ENCODE measurements at regions not wholly inside any gene's neighbourhood (a gene's known extent, or its start where the extent isn't known, plus 50 kb on each side); places are given as distances from the start of the nearest gene placed in this dataset.
"Not testable (repeated sequence)": the region's sequence is repeated elsewhere in the genome, so short reads cannot be mapped to it uniquely, and the experiment has no call there.

DNA sequence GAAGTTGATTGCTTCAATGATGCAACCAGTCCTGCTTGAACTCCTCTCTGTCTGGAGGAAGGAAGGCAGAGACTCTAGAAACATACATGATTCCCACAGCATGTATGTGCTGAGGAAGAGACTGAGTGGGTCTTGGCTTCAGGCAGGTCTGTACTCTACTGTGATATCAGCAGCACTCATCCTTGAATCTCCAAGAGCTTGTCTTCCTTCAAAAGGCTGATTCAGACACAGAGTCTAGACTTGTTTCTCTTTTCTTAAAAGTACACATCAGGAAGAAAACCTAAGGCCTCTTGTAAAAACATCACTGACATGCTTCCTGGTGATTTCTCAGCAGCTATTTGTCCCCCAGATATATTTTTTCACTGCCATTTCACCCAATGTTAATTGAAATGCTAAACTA, 155.7 kb upstream of the HEY2 start:
- DNase-seq (no peak), ATAC-seq (no peak)
- no peak overlapping the region for H3K4me3 Mint-ChIP-seq
- no peaks in the 10 kb centered on the region for H3K4me1 Mint-ChIP-seq
- no peak overlapping the region for H3K27ac Mint-ChIP-seq
- no peaks in the 10 kb centered on the region for H3K9me3 Mint-ChIP-seq
- peaks cover 8% of the 10 kb centered on the region for H3K27me3 Mint-ChIP-seq
- H3K36me3 Mint-ChIP-seq (ENCODE audit: low read depth): no peaks in the 10 kb centered on the region

DNA sequence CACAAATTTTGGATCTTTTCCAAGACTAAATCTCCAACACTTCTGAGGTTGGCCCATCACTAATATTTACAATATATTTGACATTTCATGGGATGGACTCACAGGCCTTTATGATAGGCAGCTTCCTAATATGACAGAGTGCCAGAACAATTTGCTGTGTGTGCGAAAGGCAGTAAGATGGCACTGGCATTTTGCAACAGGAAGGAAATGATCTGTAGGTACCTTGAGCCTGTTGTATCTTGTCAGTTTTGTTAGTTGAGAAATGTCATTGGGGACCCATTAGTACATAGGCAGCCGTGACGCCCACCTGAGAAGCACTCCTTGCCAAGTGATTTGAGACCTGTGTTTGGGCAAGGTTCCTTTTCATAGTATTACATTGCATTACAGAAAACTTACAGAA, 153.4 kb upstream of the HEY2 start:
- no peaks in the 10 kb centered on the region for H3K4me1 Mint-ChIP-seq
- DNase-seq (no peak), ATAC-seq (no peak)

GRCh38 chr6:125597411-125598253, 151.8 kb upstream of the HEY2 start:
- Mint-ChIP-seq H3K27me3 (peaks cover 5% of the 10 kb centered on the region), H3K9me3 (no peaks in the 10 kb centered on the region), H3K4me3 (no peak overlapping the region), H3K4me1 (no peaks in the 10 kb centered on the region), H3K27ac (no peak overlapping the region), H3K36me3 (ENCODE audit: low read depth) (no peaks in the 10 kb centered on the region)
- DNase-seq: no peak
- ATAC-seq: no peak

More for the DNA sequence above, 153.4 kb upstream of the HEY2 start:
- Mint-ChIP-seq H3K9me3 (no peaks in the 10 kb centered on the region), H3K36me3 (ENCODE audit: low read depth) (no peaks in the 10 kb centered on the region), H3K27ac (no peak overlapping the region), H3K4me3 (no peak overlapping the region), H3K27me3 (peaks cover 3% of the 10 kb centered on the region)

DNA sequence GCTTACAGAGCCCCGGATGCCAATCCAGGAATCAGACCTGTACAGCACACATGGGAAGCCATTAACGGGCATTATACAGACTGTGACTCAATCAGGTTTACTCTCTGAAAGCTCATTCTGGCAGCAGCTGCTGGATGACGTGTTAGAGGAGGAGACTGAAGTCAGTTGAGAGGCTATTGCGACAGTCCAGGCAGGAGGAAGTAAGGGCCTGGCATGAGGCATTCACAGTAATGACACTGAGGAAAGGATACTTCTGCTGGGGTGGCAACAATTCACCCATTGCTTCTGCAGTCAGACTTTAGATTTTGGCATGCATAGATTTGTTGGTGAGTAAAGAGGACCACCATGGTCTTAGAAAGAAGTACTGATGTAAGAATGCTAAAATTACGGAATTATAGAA, 151.0 kb upstream of the HEY2 start:
- ATAC-seq: no peak
- H3K27me3 Mint-ChIP-seq: peaks cover 5% of the 10 kb centered on the region
- H3K4me3 Mint-ChIP-seq: no peak overlapping the region
- no peak for DNase-seq
- no peak overlapping the region for H3K27ac Mint-ChIP-seq
- no peaks in the 10 kb centered on the region for H3K36me3 Mint-ChIP-seq (ENCODE audit: low read depth)
- H3K4me1 Mint-ChIP-seq: no peaks in the 10 kb centered on the region
- H3K9me3 Mint-ChIP-seq: no peaks in the 10 kb centered on the region

DNA sequence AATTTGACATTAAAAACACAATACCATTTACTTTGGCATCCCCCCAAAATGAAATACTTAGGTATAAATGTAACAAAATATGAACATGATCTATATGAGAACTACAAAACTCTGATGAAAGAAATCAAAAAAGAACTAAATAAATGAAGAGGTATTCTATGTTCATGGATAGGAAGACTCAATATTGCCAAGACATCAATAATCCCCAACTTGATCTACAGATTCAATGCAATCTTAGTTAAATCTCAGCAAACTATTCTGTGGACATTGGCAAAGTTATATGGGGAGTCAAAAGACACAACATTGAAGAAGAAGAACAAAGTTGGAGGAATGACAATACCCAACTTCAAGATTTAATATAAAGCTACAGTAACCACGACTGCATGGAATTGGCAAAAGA, 145.2 kb upstream of the HEY2 start:
- H3K36me3 Mint-ChIP-seq (ENCODE audit: low read depth): no peaks in the 10 kb centered on the region
- peaks cover 5% of the 10 kb centered on the region for H3K27me3 Mint-ChIP-seq
- no peak for DNase-seq

DNA sequence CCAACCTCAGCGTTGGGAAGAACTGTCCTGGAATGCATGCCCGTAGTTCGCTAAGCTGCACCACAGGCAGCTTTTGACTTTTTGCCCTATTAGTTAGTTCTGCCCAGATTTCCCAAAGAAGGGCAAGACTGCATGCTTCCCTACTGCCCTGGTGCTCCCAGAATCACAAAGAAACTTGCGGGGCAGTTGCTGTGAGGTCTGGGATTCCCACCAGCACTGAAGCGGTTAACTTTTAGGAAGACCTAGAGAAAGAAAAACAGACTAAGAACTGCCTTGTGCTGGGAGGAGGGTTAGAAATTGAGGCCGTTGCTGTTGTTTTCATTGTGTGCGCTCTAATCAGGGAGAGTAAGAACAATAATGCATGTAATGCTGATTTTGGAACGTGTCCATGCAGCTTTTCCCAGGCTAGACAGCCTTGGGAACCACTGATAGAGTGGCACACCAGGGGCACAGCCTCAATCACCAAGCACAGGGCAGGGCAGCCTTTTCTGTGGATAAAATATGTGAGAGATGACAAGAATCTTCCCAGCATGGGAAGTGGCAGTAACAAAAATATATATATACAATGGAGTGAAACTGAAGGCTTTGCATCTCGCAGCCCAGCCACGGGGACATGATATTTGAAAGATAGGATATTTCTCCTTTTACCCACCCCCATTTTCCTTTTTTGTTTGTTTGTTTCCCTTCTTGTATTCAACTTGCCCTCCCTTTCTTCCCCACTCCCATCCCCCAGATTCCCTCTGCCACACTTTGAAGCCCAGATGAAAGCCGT, 137.7 kb upstream of the HEY2 start:
- Mint-ChIP-seq H3K27me3 (peaks cover 13% of the 10 kb centered on the region), H3K27ac (no peak overlapping the region), H3K9me3 (no peaks in the 10 kb centered on the region), H3K4me3 (no peak overlapping the region), H3K36me3 (ENCODE audit: low read depth) (no peaks in the 10 kb centered on the region), H3K4me1 (no peaks in the 10 kb centered on the region)
- ATAC-seq (no peak), DNase-seq (no peak)

More for the DNA sequence above, 145.2 kb upstream of the HEY2 start:
- ATAC-seq: no peak
- Mint-ChIP-seq H3K27ac (no peak overlapping the region), H3K4me1 (no peaks in the 10 kb centered on the region), H3K4me3 (no peak overlapping the region), H3K9me3 (peaks cover 3% of the 10 kb centered on the region)

- ATAC-seq (no peak), DNase-seq (no peak)
- Mint-ChIP-seq H3K4me1 (no peaks in the 10 kb centered on the region), H3K4me3 (no peak overlapping the region), H3K9me3 (no peaks in the 10 kb centered on the region), H3K27ac (no peak overlapping the region), H3K27me3 (peaks cover 13% of the 10 kb centered on the region), H3K36me3 (ENCODE audit: low read depth) (no peaks in the 10 kb centered on the region)
Observed at GRCh38 chr6:125612345-125612846, 137.0 kb upstream of the HEY2 start.

DNA sequence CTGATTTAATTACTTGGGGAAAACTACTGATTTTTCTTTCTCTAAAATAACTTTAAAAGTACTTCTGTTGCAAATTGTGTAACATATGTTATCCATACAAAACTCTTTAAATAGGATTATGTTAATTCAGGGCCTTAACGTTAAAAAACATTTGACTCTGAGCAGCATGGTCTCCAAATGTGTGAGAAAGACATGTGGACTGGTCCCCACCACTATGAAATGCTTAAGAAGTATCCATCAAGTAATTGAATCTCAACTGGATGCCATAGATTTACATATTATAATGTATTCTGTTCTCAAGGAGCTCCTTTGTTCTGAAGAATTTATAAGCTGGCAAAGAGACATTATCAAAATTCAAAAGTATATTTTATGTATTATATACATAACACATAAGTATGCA, 130.8 kb upstream of the HEY2 start:
- Mint-ChIP-seq H3K36me3 (ENCODE audit: low read depth) (no peaks in the 10 kb centered on the region), H3K27me3 (peaks cover 9% of the 10 kb centered on the region)
- DNase-seq: no peak

DNA sequence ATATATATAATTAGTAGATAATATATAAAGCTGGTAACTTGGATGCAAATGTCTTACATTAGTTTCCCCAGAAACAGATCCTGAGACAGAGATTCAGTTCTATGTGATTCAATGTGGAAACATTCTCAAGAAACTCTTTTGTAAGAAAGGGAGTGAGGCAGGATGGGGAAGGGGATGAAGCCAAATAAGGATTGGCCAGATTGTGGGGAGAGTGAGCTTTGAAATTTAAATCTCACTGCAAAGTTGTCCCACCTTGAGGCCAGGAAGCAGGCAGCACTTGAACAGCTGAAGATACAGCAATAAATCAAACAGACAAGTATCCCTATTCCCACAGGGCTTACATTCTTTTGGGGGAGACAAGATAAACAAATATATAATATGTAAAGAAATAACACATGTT, 126.3 kb upstream of the HEY2 start:
- no peak for ATAC-seq

More for the DNA sequence above, 130.8 kb upstream of the HEY2 start:
- no peak for ATAC-seq
- Mint-ChIP-seq H3K4me3 (no peak overlapping the region), H3K27ac (no peak overlapping the region), H3K4me1 (no peaks in the 10 kb centered on the region), H3K9me3 (no peaks in the 10 kb centered on the region)

GRCh38 chr6:125631165-125631564, 118.3 kb upstream of the HEY2 start:
- Mint-ChIP-seq H3K27ac (no peak overlapping the region), H3K36me3 (ENCODE audit: low read depth) (no peaks in the 10 kb centered on the region), H3K4me1 (no peaks in the 10 kb centered on the region), H3K9me3 (no peaks in the 10 kb centered on the region), H3K27me3 (peaks cover 18% of the 10 kb centered on the region), H3K4me3 (no peak overlapping the region)
- no peak for DNase-seq
- ATAC-seq: no peak

More for the DNA sequence above, 126.3 kb upstream of the HEY2 start:
- no peak for DNase-seq
- Mint-ChIP-seq H3K27me3 (peaks cover 8% of the 10 kb centered on the region), H3K36me3 (ENCODE audit: low read depth) (no peaks in the 10 kb centered on the region), H3K4me1 (no peaks in the 10 kb centered on the region), H3K9me3 (no peaks in the 10 kb centered on the region), H3K27ac (no peak overlapping the region), H3K4me3 (no peak overlapping the region)

DNA sequence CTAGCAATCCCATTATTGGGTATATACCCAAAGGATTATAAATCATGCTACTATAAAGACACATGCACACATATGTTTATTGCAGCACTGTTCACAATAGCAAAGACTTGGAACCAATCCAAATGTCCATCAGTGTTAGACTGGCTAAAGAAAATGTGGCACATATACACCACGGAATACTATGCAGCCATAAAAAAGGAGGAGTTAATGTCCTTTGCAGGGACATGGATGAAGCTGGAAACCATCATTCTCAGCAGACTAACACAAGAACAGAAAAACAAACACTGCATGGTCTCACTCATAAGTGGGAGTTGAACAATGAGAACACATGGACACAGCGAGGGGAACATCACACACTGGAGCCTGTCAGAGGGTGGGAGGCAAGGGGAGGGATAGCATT, 113.4 kb upstream of the HEY2 start:
- not testable (repeated sequence) for DNase-seq; ATAC-seq; H3K36me3 Mint-ChIP-seq (ENCODE audit: low read depth); H3K27ac Mint-ChIP-seq; H3K4me1 Mint-ChIP-seq; H3K4me3 Mint-ChIP-seq; H3K27me3 Mint-ChIP-seq; H3K9me3 Mint-ChIP-seq

DNA sequence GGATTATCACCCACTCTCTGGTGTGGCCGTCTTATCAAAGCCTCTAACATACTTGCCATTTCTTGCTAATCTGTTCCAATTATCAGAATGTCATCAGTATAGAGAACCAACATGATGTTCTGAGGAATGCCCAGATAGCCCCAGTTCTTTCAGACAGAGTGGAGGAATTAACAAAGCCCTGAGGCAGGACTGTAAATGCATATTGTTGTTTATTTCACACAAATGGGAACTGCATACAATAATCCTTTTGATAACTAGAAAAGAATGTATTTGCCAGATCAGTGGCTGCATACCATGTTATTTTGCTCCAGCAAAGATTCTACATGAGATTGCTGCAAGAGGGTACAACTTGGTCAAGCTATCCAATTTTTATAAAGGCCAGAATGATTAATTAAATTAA, 112.8 kb upstream of the HEY2 start:
- Mint-ChIP-seq H3K9me3 (no peaks in the 10 kb centered on the region), H3K27ac (no peak overlapping the region), H3K4me1 (no peaks in the 10 kb centered on the region), H3K27me3 (peaks cover 2% of the 10 kb centered on the region), H3K4me3 (no peak overlapping the region), H3K36me3 (ENCODE audit: low read depth) (no peaks in the 10 kb centered on the region)
- DNase-seq (no peak), ATAC-seq (no peak)

DNA sequence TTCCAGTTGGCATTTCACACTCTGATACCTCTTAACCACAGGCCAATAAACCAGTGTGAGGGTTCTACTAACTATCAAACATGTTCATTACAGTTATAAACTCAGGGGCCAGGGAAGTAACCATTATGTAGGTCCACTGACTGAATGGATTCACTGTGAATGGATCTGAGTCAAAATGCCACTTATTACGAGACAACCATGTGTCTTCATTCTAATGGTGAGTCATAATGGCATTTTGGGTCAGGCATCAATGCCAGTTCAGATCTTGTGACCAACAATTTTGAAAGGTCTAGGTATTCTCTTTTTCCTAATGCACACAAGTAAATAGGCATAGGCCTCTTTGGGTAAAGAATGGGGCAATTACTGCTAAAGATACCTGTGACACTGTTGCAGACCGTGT, 112.2 kb upstream of the HEY2 start:
- no peak for ATAC-seq
- H3K4me1 Mint-ChIP-seq: no peaks in the 10 kb centered on the region
- DNase-seq: no peak

GRCh38 chr6:125639466-125640020, 109.9 kb upstream of the HEY2 start:
- ATAC-seq: no peak
- H3K9me3 Mint-ChIP-seq: no peaks in the 10 kb centered on the region
- no peak overlapping the region for H3K4me3 Mint-ChIP-seq
- no peaks in the 10 kb centered on the region for H3K36me3 Mint-ChIP-seq (ENCODE audit: low read depth)
- no peaks in the 10 kb centered on the region for H3K27me3 Mint-ChIP-seq
- H3K27ac Mint-ChIP-seq: no peak overlapping the region
- DNase-seq: no peak
- H3K4me1 Mint-ChIP-seq: no peaks in the 10 kb centered on the region

More for the DNA sequence above, 112.2 kb upstream of the HEY2 start:
- Mint-ChIP-seq H3K27me3 (peaks cover 2% of the 10 kb centered on the region), H3K36me3 (ENCODE audit: low read depth) (no peaks in the 10 kb centered on the region), H3K4me3 (no peak overlapping the region), H3K9me3 (no peaks in the 10 kb centered on the region), H3K27ac (no peak overlapping the region)
